Right lobe of liver (tissue), 4 donors: ENCODE measurements at regions not wholly inside any gene's neighbourhood (a gene's known extent, or its start where the extent isn't known, plus 50 kb on each side); places are given as distances from the start of the nearest gene placed in this dataset.

ENCODE experiments used
- CTCF ChIP-seq, 4 donors: fragments of 200-600 bp in 3 of 4; fragments of 450-650 bp in 1 of 4; IDR thresholded peaks; one replicate each; pipeline versions ENCODE4 v1.5.1 to v1.8.0; 2016 to 2022; ENCODE audit warnings: antibody characterized with exemption in 4 of 4, mild to moderate bottlenecking in 2 of 4
- POLR2A ChIP-seq: fragments of 450-650 bp; IDR thresholded peaks from one replicate; pipeline ENCODE4 v1.6.1; 2017; ENCODE audit warnings: antibody characterized with exemption, mild to moderate bottlenecking
- donor health status: DM: no; HTN: no; CAD: no.
- donor health status: DM: no; HTN: no; CAD: no.
- donor health status: DM: no; HTN: yes; CAD: no.

- TF ChIP-seq CTCF (IDR thresholded peaks at IDR 0.05) (no peak), POLR2A (no peak)
Measured at GRCh38 chr3:191070762-191071403, 128.2 kb upstream of the OSTN start.
